ENCODE measurements at regions not wholly inside any gene's neighbourhood (a gene's known extent, or its start where the extent isn't known, plus 50 kb on each side); places are given as distances from the start of the nearest gene placed in this dataset.
"Not testable (repeated sequence)": the region's sequence is repeated elsewhere in the genome, so short reads cannot be mapped to it uniquely, and the experiment has no call there.

DNA sequence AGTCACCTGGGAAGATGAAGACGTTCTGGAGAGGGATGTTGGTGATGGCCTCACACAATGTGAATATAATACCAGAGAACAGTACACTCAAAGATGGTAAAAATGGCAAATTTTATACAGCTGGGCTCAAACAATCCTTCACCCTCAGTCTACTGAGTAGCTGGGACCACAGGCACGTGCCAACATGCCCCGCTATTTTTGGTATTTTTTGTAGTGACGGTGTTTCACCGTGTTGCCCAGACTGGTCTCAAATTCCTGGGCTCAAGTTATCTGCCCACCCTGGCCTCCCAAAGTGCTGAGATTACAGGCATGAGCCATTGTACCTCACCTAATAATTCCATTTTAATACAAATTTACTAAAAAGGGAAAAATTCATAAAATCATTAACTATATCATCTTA, 280.3 kb upstream of the HSFY2 start:
- no peak for DNase-seq (ENCODE audit: low spot score)

DNA sequence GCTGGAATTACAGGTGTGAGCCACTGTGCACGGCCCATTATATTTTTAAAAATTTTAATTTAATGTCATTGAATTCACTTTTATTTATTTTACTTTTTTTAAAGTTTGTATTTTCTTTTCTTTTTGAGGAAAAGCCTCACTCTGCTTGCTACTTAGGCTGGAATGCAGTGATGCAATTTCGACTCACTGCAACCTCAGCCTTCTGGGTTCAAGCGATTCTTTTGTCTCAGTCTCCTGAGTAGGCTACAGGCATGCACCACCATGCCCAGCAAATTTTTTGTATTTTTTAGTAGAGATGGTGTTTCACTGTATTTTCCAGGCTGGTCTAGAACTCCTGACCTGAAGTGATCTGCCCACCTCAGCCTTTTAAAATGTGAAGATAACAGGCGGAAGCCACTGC, 277.5 kb upstream of the HSFY2 start:
- no peak for DNase-seq (ENCODE audit: low spot score)

- peak; percentile 16 for DNase-seq (ENCODE audit: low spot score)
Observed at GRCh38 chrY:19042984-19043442, 269.5 kb upstream of the HSFY2 start.

DNA sequence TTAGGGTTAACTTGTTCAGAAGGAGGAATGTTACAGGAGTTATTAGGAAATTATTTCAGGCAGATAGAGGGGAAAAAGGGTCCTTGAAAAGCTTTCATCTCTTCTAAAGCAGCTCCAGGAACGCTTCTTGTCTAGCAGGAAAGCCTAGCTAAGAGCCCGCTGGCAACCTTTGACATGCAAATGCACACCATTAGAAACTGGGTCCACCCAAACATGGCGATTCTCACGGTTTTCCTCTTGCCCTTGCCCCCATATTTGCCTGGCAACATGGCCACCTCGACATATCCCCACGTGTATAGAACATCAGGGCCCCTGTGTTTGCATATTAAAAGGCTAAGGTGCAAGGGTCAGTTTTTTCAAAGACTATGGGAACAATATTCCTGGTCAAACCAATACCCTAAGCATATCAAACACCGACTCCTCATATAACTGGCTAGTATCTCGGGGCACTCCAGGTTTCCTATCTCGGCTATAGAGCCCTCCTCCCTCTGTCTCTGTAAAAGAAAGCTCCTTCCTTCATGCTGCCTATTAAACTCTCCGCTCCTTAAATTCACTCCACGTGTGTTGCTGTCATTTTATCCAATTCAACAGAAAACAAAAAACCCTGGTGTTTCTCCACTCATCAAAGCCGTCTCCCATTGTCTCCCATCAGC, 268.9 kb upstream of the HSFY2 start:
- no peak for DNase-seq (ENCODE audit: low spot score)

- no peak for DNase-seq (ENCODE audit: low spot score)
Observed at GRCh38 chrY:19026631-19027030, 253.1 kb upstream of the HSFY2 start.

- DNase-seq (ENCODE audit: low spot score) = no peak
Observed at GRCh38 chrY:19023934-19024333, 250.4 kb upstream of the HSFY2 start.

DNA sequence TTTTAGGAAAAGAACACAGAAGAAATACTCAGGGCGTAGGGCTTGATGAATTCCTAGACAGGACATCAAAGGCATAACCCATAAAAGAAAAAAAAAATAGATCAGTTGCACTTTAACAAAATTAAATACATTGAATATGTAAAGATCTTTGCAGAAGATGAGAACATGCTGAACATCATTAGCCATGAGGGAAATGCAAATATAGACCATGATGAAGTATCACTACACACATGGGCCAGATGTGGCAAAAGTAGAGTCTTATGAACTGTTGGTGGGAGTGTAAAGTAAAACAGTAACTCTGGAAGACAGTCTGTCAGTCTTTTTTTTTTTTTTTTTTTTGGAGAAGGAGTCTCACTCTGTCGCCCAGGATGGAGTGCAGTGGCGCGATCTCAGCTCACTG, 246.7 kb upstream of the HSFY2 start:
- no peak for DNase-seq (ENCODE audit: low spot score)

- no peak for DNase-seq (ENCODE audit: low spot score)
Observed at GRCh38 chrY:19016990-19017389, 243.5 kb upstream of the HSFY2 start.

GRCh38 chrY:19015854-19016253, 242.3 kb upstream of the HSFY2 start:
- no peak for DNase-seq (ENCODE audit: low spot score)

GRCh38 chrY:19015213-19015612, 241.7 kb upstream of the HSFY2 start:
- DNase-seq (ENCODE audit: low spot score) = no peak

- DNase-seq (ENCODE audit: low spot score) = no peak
Observed at GRCh38 chrY:19012985-19013384, 239.4 kb upstream of the HSFY2 start.

DNA sequence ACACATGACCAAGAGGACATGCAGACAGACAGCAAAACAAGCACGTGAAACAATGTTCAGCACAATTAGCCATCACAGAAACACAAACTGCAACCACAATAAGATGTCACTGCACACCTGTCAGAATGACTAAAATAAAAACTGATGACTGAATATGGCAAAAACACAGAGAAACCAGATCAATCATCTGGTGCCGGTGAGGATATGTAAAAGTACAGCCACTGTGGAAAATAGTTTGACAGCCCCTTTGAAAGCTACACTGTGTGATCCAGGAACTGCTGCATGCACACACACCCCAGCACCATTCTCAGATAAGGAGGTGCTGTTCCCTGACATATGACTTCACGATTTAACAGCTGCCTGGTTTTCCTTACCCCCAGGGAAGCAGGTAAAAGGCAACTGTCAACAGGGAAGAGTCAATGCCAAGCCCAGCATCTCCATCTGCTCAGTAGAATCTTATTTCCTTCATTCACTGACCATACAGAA, 238.1 kb upstream of the HSFY2 start:
- peak; percentile 7 for DNase-seq (ENCODE audit: low spot score)

GRCh38 chrY:19006234-19006633, 232.7 kb upstream of the HSFY2 start:
- no peak for DNase-seq (ENCODE audit: low spot score)

- DNase-seq (ENCODE audit: low spot score) = no peak
Observed at GRCh38 chrY:19005579-19005978, 232.0 kb upstream of the HSFY2 start.

DNA sequence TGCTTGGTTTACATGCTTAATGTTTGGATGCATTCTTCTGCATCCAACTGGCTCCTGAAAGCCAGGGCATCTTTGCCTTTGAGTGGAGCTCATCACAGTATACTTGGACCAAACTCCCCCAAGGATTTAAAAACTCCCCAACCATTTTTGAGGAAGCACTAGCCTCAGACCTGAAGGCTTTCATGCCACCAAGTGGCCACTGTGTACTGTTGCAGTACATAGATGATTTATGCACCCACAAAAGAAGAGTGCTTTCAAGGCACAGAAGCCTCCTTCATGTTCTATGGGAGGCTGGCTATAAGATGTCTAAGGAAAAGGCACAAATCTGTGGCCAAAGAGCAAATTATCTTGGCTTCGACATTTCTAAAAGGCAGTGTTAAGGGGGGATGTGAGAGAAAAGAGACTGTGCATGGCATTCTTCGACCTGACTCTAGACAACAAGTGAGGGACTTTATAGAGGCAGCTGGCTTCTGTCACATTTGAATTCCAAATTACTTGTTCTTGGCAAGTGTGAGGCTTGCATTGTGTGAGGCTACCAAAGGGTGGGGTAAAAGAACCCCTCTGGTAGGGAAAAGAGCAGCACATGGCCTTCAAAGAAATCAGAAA, 224.2 kb upstream of the HSFY2 start:
- peak; percentile 53 for DNase-seq (ENCODE audit: low spot score)

- no peak for DNase-seq (ENCODE audit: low spot score)
Observed at GRCh38 chrY:18993480-18993879, 219.9 kb upstream of the HSFY2 start.

GRCh38 chrY:18992684-18993083, 219.1 kb upstream of the HSFY2 start:
- not testable (repeated sequence) for DNase-seq (ENCODE audit: low spot score)

DNA sequence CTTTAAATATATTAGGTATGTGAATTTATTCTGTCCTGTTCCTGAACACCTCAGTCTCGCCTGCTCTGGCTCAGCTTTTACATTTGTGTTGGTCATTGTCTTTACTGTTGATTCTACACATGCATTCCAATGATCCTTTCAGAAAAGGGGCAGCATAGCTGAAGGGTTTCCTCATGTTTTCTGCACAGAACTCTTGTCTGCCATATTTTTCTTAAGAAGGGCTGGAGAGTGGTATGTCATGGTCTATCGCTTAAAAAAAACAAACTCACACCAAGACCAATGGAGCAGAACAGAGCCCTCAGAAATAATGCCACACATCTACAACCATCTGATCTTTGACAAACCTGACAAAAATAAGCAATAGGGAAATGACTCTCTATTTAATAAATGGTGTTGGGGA, 215.8 kb upstream of the HSFY2 start:
- no peak for DNase-seq (ENCODE audit: low spot score)

DNA sequence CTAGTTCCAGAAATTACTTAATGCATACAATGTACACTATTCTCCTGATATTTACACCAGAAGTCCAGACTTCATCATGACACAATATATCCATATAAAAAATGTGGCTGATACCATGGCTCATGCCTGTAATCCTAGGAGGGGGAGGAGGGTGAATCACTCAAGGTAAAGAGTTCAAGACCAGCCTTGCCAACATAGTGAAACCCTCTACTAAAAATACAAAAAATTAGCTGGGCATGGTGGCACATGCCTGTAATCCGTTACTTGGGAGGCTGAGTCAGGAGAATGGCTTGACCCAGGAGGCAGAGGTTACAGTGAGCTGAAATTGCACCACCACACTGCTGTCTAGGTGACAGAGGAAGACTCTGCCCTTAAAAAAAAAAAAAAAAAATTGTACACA, 192.5 kb upstream of the HSFY2 start:
- no peak for DNase-seq (ENCODE audit: low spot score)

DNA sequence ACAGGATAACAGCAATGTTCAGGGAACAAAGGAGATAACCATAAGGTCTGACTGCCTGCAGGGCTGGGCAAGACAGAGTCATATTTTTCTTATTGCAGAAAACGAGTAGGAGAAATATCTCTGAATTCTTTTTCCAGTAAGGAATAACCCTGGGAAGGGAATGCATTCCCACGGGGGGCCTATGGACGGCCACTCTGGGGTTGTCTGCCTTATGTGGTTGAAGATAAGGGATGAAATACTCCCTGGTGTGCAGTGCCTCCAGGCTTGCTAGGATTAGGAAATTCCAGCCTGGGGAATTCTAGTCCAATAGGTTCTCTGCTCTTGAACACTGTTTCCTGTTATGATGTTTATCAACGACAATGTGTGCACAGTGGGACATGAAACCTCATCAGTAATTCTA, 185.3 kb upstream of the HSFY2 start:
- no peak for DNase-seq (ENCODE audit: low spot score)

GRCh38 chrY:18951657-18952435, 178.3 kb upstream of the HSFY2 start:
- no peak for DNase-seq (ENCODE audit: low spot score)

GRCh38 chrY:18951019-18951418, 177.5 kb upstream of the HSFY2 start:
- no peak for DNase-seq (ENCODE audit: low spot score)

- DNase-seq (ENCODE audit: low spot score) = no peak
Observed at GRCh38 chrY:18936831-18937230, 163.3 kb upstream of the HSFY2 start.

Measured in globus pallidus (tissue), 1 donor.